PC-9 (cell line): ENCODE measurements at regions not wholly inside any gene's neighbourhood (a gene's known extent, or its start where the extent isn't known, plus 50 kb on each side); places are given as distances from the start of the nearest gene placed in this dataset.
"Not testable (repeated sequence)": the region's sequence is repeated elsewhere in the genome, so short reads cannot be mapped to it uniquely, and the experiment has no call there.

Experiments
- BruUV-seq: library from RNA; stranded (reverse); fragments of 400-500 nt; replicated peaks from 2 replicates; lab custom pipeline; 2021; lab: Mats Ljungman, UMichigan
- CTCF ChIA-PET: fragments of 300-600 bp; sonication (Branson Sonifier 250); formaldehyde crosslinking; loops from one replicate; lab custom pipeline; 2022; ENCODE audit warnings: antibody characterized with exemption; lab: Charles Lee
- POLR2A ChIA-PET: fragments of 300-600 bp; sonication (Branson Sonifier 250); formaldehyde crosslinking; loops from one replicate; lab custom pipeline; 2022; ENCODE audit warnings: antibody characterized with exemption; ENCODE audit not compliant: unreplicated experiment; lab: Charles Lee
- DNase-seq, 2 experiments: peaks; one replicate each; pipeline versions ENCODE4 v3.0.0 to v3.0.0-alpha.2; 2015 to 2022; ENCODE audit warnings: mixed read lengths in 1 of 2
- H2AFZ ChIP-seq: fragments of 200-600 bp; sonication (generic); 2 replicates; pipeline ENCODE4 v1.8.1; 2017; ENCODE audit warnings: antibody characterized with exemption
- H3F3A ChIP-seq: fragments of 200-600 bp; sonication (generic); 2 replicates; pipeline ENCODE4 v1.8.1; 2017; ENCODE audit warnings: antibody characterized with exemption, mild to moderate bottlenecking, low read depth; ENCODE audit not compliant: insufficient read depth
- H3K27ac ChIP-seq: fragments of 200-600 bp; sonication (generic); 2 replicates; pipeline ENCODE4 v1.6.1; 2016; ENCODE audit warnings: mixed run types
- H3K27me3 ChIP-seq: fragments of 200-600 bp; sonication (generic); 2 replicates; pipeline ENCODE4 v1.6.1; 2016; ENCODE audit warnings: low read depth, mixed run types; ENCODE audit not compliant: insufficient read depth
- H3K36me3 ChIP-seq: fragments of 200-600 bp; sonication (generic); 2 replicates; pipeline ENCODE4 v1.6.1; 2016; ENCODE audit warnings: low read depth, mixed run types
- H3K4me1 ChIP-seq: fragments of 200-600 bp; sonication (generic); replicated peaks from 2 replicates; pipeline ENCODE4 v1.6.1; 2016; ENCODE audit warnings: mixed run types; ENCODE audit not compliant: insufficient read depth
- H3K4me2 ChIP-seq: fragments of 200-600 bp; sonication (generic); 2 replicates; pipeline ENCODE4 v1.6.1; 2017; ENCODE audit warnings: mixed run types
- H3K4me3 ChIP-seq: fragments of 200-600 bp; sonication (generic); 2 replicates; pipeline ENCODE4 v1.6.1; 2016; ENCODE audit warnings: mixed run types
- H3K79me2 ChIP-seq: fragments of 200-600 bp; sonication (generic); 2 replicates; pipeline ENCODE4 v1.6.1; 2017; ENCODE audit warnings: low read depth, mixed run types
- H3K9me2 ChIP-seq: fragments of 200-600 bp; sonication (generic); 2 replicates; pipeline ENCODE4 v1.8.1; 2017; ENCODE audit warnings: mild to moderate bottlenecking; ENCODE audit not compliant: insufficient read depth
- H3K9me3 ChIP-seq: fragments of 200-600 bp; sonication (generic); 2 replicates; pipeline ENCODE4 v1.8.1; 2016; ENCODE audit warnings: low read depth; ENCODE audit not compliant: insufficient read depth
- H4K20me1 ChIP-seq: fragments of 200-600 bp; sonication (generic); 2 replicates; pipeline ENCODE4 v1.8.1; 2017; ENCODE audit not compliant: insufficient read depth
- CTCF ChIP-seq: fragments of 200-600 bp; sonication (generic); conservative IDR thresholded peaks from 2 replicates; pipeline ENCODE4 v1.6.1; 2017; ENCODE audit warnings: mixed run types, antibody characterized with exemption, mild to moderate bottlenecking, moderate library complexity
- EZH2 ChIP-seq: fragments of 200-600 bp; sonication (generic); IDR thresholded peaks from 2 replicates; pipeline ENCODE4 v1.8.0; 2017; ENCODE audit warnings: antibody characterized with exemption, low read depth
- intact Hi-C: fragments of 100-400 bp; cut with micrococcal nuclease; formaldehyde crosslinking; loops from one replicate; pipeline ENCODE4 v1.10.0; 2022; ENCODE audit not compliant: unreplicated experiment

- TF ChIP-seq EZH2 (no peak), CTCF (no peak)
- no peaks in the 10 kb centered on the region for H3K79me2 ChIP-seq
- CTCF ChIA-PET = no interaction called here
- POLR2A ChIA-PET = no interaction called here
- no peaks in the 10 kb centered on the region for H3K27me3 ChIP-seq
- peaks cover 6% of the 10 kb centered on the region for H3K4me1 ChIP-seq
- no peak overlapping the region for H3K27ac ChIP-seq
- H3K36me3 ChIP-seq = no peaks in the 10 kb centered on the region
- no peak overlapping the region for H3K4me3 ChIP-seq
- intact Hi-C loops = no loop called here
- BruUV-seq = no TSS peak
- H3F3A ChIP-seq = no peaks in the 10 kb centered on the region
- H4K20me1 ChIP-seq = no peaks in the 10 kb centered on the region
- H3K9me2 ChIP-seq = no peaks in the 10 kb centered on the region
- no peak overlapping the region for H3K4me2 ChIP-seq
- H3K9me3 ChIP-seq = no peaks in the 10 kb centered on the region
- H2AFZ ChIP-seq = no peak overlapping the region
- no peak for DNase-seq
These were observed 128.0 kb upstream of the RAP1B start for GRCh38 chr12:68482660-68483059.

- BruUV-seq = no TSS peak
- Histone ChIP-seq H3K4me3 (no peak overlapping the region), H3K27ac (no peak overlapping the region), H3K4me2 (no peak overlapping the region), H2AFZ (no peak overlapping the region), H3K79me2 (no peaks in the 10 kb centered on the region), H3K4me1 (peaks cover 6% of the 10 kb centered on the region), H3F3A (no peaks in the 10 kb centered on the region), H4K20me1 (no peaks in the 10 kb centered on the region), H3K27me3 (no peaks in the 10 kb centered on the region), H3K36me3 (no peaks in the 10 kb centered on the region), H3K9me2 (no peaks in the 10 kb centered on the region), H3K9me3 (no peaks in the 10 kb centered on the region)
- TF ChIP-seq EZH2 = no peak
- TF ChIP-seq CTCF = no peak
- ChIA-PET CTCF (no interaction called here), POLR2A (no interaction called here)
- no peak for DNase-seq
- intact Hi-C loops = no loop called here
These were observed 126.9 kb upstream of the RAP1B start for GRCh38 chr12:68483592-68484383.

GRCh38 chr12:68484578-68484977 lies 126.1 kb upstream of the RAP1B start:
- CTCF ChIA-PET = not testable (repeated sequence)

GRCh38 chr12:68486449-68486848 lies 124.2 kb upstream of the RAP1B start:
- H2AFZ ChIP-seq, H3F3A ChIP-seq, H3K27ac ChIP-seq, H3K27me3 ChIP-seq, H3K9me3 ChIP-seq, BruUV-seq, CTCF ChIA-PET, DNase-seq, H3K4me3 ChIP-seq, H3K9me2 ChIP-seq, H3K4me2 ChIP-seq, H3K36me3 ChIP-seq, H3K4me1 ChIP-seq, intact Hi-C loops, H3K79me2 ChIP-seq, H4K20me1 ChIP-seq: not testable (repeated sequence)
- POLR2A ChIA-PET = interaction anchor here (0.7 kb wide), 1 partner anchor 132 kb away, joined by 4 read pairs; no protein-coding TSS in a partner anchor

More at GRCh38 chr12:68484578-68484977, 126.1 kb upstream of the RAP1B start:
- H4K20me1 ChIP-seq, H3K9me2 ChIP-seq, H2AFZ ChIP-seq, H3K4me1 ChIP-seq, H3K36me3 ChIP-seq, BruUV-seq, H3K4me2 ChIP-seq, intact Hi-C loops, H3K4me3 ChIP-seq, H3F3A ChIP-seq, POLR2A ChIA-PET, H3K9me3 ChIP-seq, DNase-seq, H3K79me2 ChIP-seq, H3K27me3 ChIP-seq, H3K27ac ChIP-seq: not testable (repeated sequence)
